ENCODE measurements at regions not wholly inside any gene's neighbourhood (a gene's known extent, or its start where the extent isn't known, plus 50 kb on each side); places are given as distances from the start of the nearest gene placed in this dataset.

- H3K9me3 Mint-ChIP-seq, result peaks cover 6 to 22% (median 11%) of the 10 kb centered on the region in 7 donors
Observed at GRCh38 chr4:56259655-56260054, 127.6 kb downstream of the AASDH start.

GRCh38 chr4:56255820-56256219 is 131.5 kb downstream of the AASDH start:
- H3K9me3 Mint-ChIP-seq, result peaks cover 0 to 7% (median 0%) of the 10 kb centered on the region in 7 donors
- Histone ChIP-seq H3K9me3 (replicated peaks in 1 of 2; ENCODE audit: control insufficient read depth in 1 of 2, insufficient read depth in 1 of 2, low read length in 2 of 2) (no peaks in the 10 kb centered on the region), H3K79me2 (ENCODE audit: insufficient read depth, low read length) (no peaks in the 10 kb centered on the region), H3K36me3 (replicated peaks in 1 of 2; ENCODE audit: control insufficient read depth in 1 of 2, insufficient read depth in 2 of 2, low read length in 2 of 2) (no peaks in the 10 kb centered on the region), H2AFZ (ENCODE audit: insufficient read depth, low read depth, low read length, poor library complexity, severe bottlenecking) (no peak overlapping the region), H3K4me3 (replicated peaks in 1 of 3; ENCODE audit: low read depth in 2 of 3, low read length in 3 of 3) (no peak overlapping the region), H3K9ac (ENCODE audit: insufficient read depth, low read length, poor library complexity, severe bottlenecking) (no peak overlapping the region), H3K27ac (ENCODE audit: low read depth in 1 of 2, low read length in 2 of 2) (no peak overlapping the region), H3K4me2 (replicated peaks; ENCODE audit: extremely low read depth, low read length, poor library complexity, severe bottlenecking) (no peak overlapping the region), H4K20me1 (ENCODE audit: insufficient read depth, low read length) (no peaks in the 10 kb centered on the region), H3K27me3 (ENCODE audit: control insufficient read depth in 2 of 2, insufficient read depth in 2 of 2, low read length in 2 of 2) (no peaks in the 10 kb centered on the region), H3K4me1 (ENCODE audit: control insufficient read depth in 1 of 2, insufficient read depth in 2 of 2, low read length in 2 of 2) (no peaks in the 10 kb centered on the region)
- no peak for TF ChIP-seq CTCF (IDR thresholded peaks at IDR 0.05)
- H3K4me1 Mint-ChIP-seq, result no peaks in the 10 kb centered on the region
- H3K27ac Mint-ChIP-seq, result no peak overlapping the region
- H3K4me3 Mint-ChIP-seq, result no peak overlapping the region
- H3K27me3 Mint-ChIP-seq (ENCODE audit: low read depth in 3 of 3), result peaks cover 0 to 3% (median 0%) of the 10 kb centered on the region in 3 donors
- no peaks in the 10 kb centered on the region for H3K36me3 Mint-ChIP-seq
- intact Hi-C loops (cut with micrococcal nuclease), result no loop called here
- WGBS (ENCODE audit: insufficient coverage), result no CpG with 5 or more reads among the region's 1 CpG
- DNase-seq, result no peak

More at GRCh38 chr4:56259655-56260054, 127.6 kb downstream of the AASDH start:
- Mint-ChIP-seq H3K4me3 (no peak overlapping the region), H3K36me3 (no peaks in the 10 kb centered on the region), H3K27ac (no peak overlapping the region), H3K4me1 (no peaks in the 10 kb centered on the region), H3K27me3 (ENCODE audit: low read depth in 3 of 3) (peaks cover 0 to 2% (median 0%) of the 10 kb centered on the region in 3 donors)
- Histone ChIP-seq H3K27ac (ENCODE audit: low read depth in 1 of 2, low read length in 2 of 2) (no peak overlapping the region), H3K79me2 (ENCODE audit: insufficient read depth, low read length) (no peaks in the 10 kb centered on the region), H3K27me3 (ENCODE audit: control insufficient read depth in 2 of 2, insufficient read depth in 2 of 2, low read length in 2 of 2) (no peaks in the 10 kb centered on the region), H3K4me1 (ENCODE audit: control insufficient read depth in 1 of 2, insufficient read depth in 2 of 2, low read length in 2 of 2) (no peaks in the 10 kb centered on the region), H3K4me2 (replicated peaks; ENCODE audit: extremely low read depth, low read length, poor library complexity, severe bottlenecking) (no peak overlapping the region), H4K20me1 (ENCODE audit: insufficient read depth, low read length) (no peaks in the 10 kb centered on the region), H3K9me3 (replicated peaks in 1 of 2; ENCODE audit: control insufficient read depth in 1 of 2, insufficient read depth in 1 of 2, low read length in 2 of 2) (peaks cover 3 to 7% of the 10 kb centered on the region in 2 donors), H3K4me3 (replicated peaks in 1 of 3; ENCODE audit: low read depth in 2 of 3, low read length in 3 of 3) (no peak overlapping the region), H3K9ac (ENCODE audit: insufficient read depth, low read length, poor library complexity, severe bottlenecking) (no peak overlapping the region), H3K36me3 (replicated peaks in 1 of 2; ENCODE audit: control insufficient read depth in 1 of 2, insufficient read depth in 2 of 2, low read length in 2 of 2) (no peaks in the 10 kb centered on the region), H2AFZ (ENCODE audit: insufficient read depth, low read depth, low read length, poor library complexity, severe bottlenecking) (no peak overlapping the region)
- intact Hi-C loops (cut with micrococcal nuclease), result no loop called here
- no peak for DNase-seq
- no peak for TF ChIP-seq CTCF (IDR thresholded peaks at IDR 0.05)
- 100% methylated on average over 1 of the region's 2 CpGs for WGBS (ENCODE audit: insufficient coverage)
